WTC11 (cell line): ENCODE measurements at regions not wholly inside any gene's neighbourhood (a gene's known extent, or its start where the extent isn't known, plus 50 kb on each side); places are given as distances from the start of the nearest gene placed in this dataset.

Experiments used
- ATAC-seq: fragments of 200-7000 bp; cut with Tn5 transposase; 2 replicates; pipeline ENCODE4 v1.10.0; 2021; ENCODE audit warnings: mild to moderate bottlenecking, moderate library complexity
- CTCF ChIA-PET: fragments of 300-600 bp; sonication (Branson Sonifier 250); formaldehyde crosslinking; loops from one replicate; lab custom pipeline; 2021; ENCODE audit warnings: antibody characterized with exemption; lab: Charles Lee
- POLR2A ChIA-PET: fragments of 350-600 bp; sonication (Branson Sonifier 250); formaldehyde crosslinking; loops from one replicate; lab custom pipeline; 2021; ENCODE audit warnings: antibody characterized with exemption; lab: Charles Lee
- DNase-seq: peaks from one replicate; pipeline ENCODE4 v3.0.0; 2021; ENCODE audit warnings: low spot score
- H3K27ac Mint-ChIP-seq: 2 replicates; pipeline ENCODE4 v1.8.0; 2021; ENCODE audit warnings: mixed read lengths
- H3K27me3 Mint-ChIP-seq: 2 replicates; pipeline ENCODE4 v1.8.0; 2021; ENCODE audit warnings: low read depth, mild to moderate bottlenecking, moderate library complexity, mixed read lengths
- H3K36me3 Mint-ChIP-seq: 2 replicates; pipeline ENCODE4 v1.8.0; 2021; ENCODE audit warnings: mixed read lengths
- H3K4me1 Mint-ChIP-seq: 2 replicates; pipeline ENCODE4 v1.8.0; 2022; ENCODE audit warnings: mixed read lengths
- H3K4me3 Mint-ChIP-seq: 2 replicates; pipeline ENCODE4 v1.8.0; 2021; ENCODE audit warnings: mild to moderate bottlenecking, moderate library complexity, mixed read lengths
- H3K9me3 Mint-ChIP-seq: 2 replicates; pipeline ENCODE4 v1.8.0; 2021; ENCODE audit warnings: mixed read lengths
- FOXP1 ChIP-seq: sonication (generic); formaldehyde crosslinking; IDR thresholded peaks from 2 replicates; pipeline ENCODE4 v1.8.0; 2022; ENCODE audit warnings: missing genetic modification reagents, mild to moderate bottlenecking, moderate library complexity, borderline replicate concordance
- GTF2I ChIP-seq: fragments of 250-450 bp; sonication (Bioruptor Pico); conservative IDR thresholded peaks from 2 replicates; pipeline ENCODE4 v1.4.0; 2021; ENCODE audit warnings: mild to moderate bottlenecking
- JAZF1 ChIP-seq: fragments of 250-450 bp; sonication (Bioruptor Pico); IDR thresholded peaks from 2 replicates; pipeline ENCODE4 v1.9.0; 2021; ENCODE audit warnings: moderate library complexity, mild to moderate bottlenecking, inconsistent platforms
- MLX ChIP-seq: sonication (generic); formaldehyde crosslinking; IDR thresholded peaks from 2 replicates; pipeline ENCODE4 v1.8.1; 2023; ENCODE audit warnings: mild to moderate bottlenecking, missing genetic modification reagents, moderate library complexity
- NFATC4 ChIP-seq: fragments of 250-450 bp; sonication (Bioruptor Pico); IDR thresholded peaks from 2 replicates; pipeline ENCODE4 v1.9.0; 2021; ENCODE audit warnings: mild to moderate bottlenecking
- NFYB ChIP-seq: sonication (generic); formaldehyde crosslinking; conservative IDR thresholded peaks from 2 replicates; pipeline ENCODE4 v1.8.0; 2022; ENCODE audit warnings: low read depth, missing genetic modification reagents
- SMAD4 ChIP-seq: sonication (generic); formaldehyde crosslinking; IDR thresholded peaks from 2 replicates; pipeline ENCODE4 v1.8.0; 2022; ENCODE audit warnings: mild to moderate bottlenecking, missing genetic modification reagents
- ZNF138 ChIP-seq: sonication (generic); formaldehyde crosslinking; conservative IDR thresholded peaks from 2 replicates; pipeline ENCODE4 v1.8.1; 2022; ENCODE audit warnings: mild to moderate bottlenecking, moderate library complexity, missing genetic modification reagents
- ZNF219 ChIP-seq: sonication (generic); formaldehyde crosslinking; IDR thresholded peaks from 2 replicates; pipeline ENCODE4 v1.8.0; 2023; ENCODE audit warnings: missing genetic modification reagents, mild to moderate bottlenecking, borderline replicate concordance
- TF ChIP-seq, protein P1 (sequence below): sonication (generic); formaldehyde crosslinking; IDR thresholded peaks from 2 replicates; pipeline ENCODE4 v1.8.1; 2023; ENCODE audit warnings: mild to moderate bottlenecking, missing genetic modification reagents
- TF ChIP-seq, protein P2 (sequence below): fragments of 250-450 bp; sonication (Bioruptor Pico); IDR thresholded peaks from 2 replicates; pipeline ENCODE4 v1.9.0; 2021; ENCODE audit warnings: mild to moderate bottlenecking
- TF ChIP-seq, protein P3 (sequence below): sonication (generic); formaldehyde crosslinking; IDR thresholded peaks from 2 replicates; pipeline ENCODE4 v1.8.0; 2023; ENCODE audit warnings: missing genetic modification reagents
- TF ChIP-seq, protein P4 (sequence below): sonication (generic); formaldehyde crosslinking; IDR thresholded peaks from 2 replicates; pipeline ENCODE4 v1.8.1; 2022; ENCODE audit warnings: low read depth, mild to moderate bottlenecking, moderate library complexity, missing genetic modification reagents, borderline replicate concordance
- TF ChIP-seq, protein P5 (sequence below): sonication (generic); formaldehyde crosslinking; conservative IDR thresholded peaks from 2 replicates; pipeline ENCODE4 v1.8.1; 2023; ENCODE audit warnings: mild to moderate bottlenecking, low read depth, missing genetic modification reagents, moderate library complexity

DNA sequence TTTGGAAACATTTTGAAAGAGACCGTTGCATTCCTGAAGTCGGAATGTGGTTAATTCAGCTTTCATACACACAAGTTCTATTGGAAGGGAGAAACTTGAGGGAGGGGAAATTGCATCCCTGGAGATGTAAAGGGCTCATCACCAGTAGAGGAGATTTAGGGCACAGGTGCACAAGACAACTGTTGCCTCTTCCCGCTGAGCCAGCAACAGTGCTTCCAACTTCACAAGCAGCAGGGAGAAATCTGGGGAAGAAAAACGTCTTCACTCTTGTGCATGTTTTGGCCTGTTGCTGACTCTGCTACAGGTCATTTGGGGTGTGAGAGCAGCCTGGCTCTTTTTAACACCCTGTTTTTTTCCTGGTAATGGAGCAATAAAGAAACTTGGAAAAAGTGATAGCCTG lies 277.9 kb downstream of the GAS1 start (continued):
- TF ChIP-seq, protein P1, sequence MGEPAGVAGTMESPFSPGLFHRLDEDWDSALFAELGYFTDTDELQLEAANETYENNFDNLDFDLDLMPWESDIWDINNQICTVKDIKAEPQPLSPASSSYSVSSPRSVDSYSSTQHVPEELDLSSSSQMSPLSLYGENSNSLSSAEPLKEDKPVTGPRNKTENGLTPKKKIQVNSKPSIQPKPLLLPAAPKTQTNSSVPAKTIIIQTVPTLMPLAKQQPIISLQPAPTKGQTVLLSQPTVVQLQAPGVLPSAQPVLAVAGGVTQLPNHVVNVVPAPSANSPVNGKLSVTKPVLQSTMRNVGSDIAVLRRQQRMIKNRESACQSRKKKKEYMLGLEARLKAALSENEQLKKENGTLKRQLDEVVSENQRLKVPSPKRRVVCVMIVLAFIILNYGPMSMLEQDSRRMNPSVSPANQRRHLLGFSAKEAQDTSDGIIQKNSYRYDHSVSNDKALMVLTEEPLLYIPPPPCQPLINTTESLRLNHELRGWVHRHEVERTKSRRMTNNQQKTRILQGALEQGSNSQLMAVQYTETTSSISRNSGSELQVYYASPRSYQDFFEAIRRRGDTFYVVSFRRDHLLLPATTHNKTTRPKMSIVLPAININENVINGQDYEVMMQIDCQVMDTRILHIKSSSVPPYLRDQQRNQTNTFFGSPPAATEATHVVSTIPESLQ (CRISPR knock-in tag): no peak
- TF ChIP-seq SMAD4: no peak
- TF ChIP-seq FOXP1 (CRISPR knock-in tag): no peak

DNA sequence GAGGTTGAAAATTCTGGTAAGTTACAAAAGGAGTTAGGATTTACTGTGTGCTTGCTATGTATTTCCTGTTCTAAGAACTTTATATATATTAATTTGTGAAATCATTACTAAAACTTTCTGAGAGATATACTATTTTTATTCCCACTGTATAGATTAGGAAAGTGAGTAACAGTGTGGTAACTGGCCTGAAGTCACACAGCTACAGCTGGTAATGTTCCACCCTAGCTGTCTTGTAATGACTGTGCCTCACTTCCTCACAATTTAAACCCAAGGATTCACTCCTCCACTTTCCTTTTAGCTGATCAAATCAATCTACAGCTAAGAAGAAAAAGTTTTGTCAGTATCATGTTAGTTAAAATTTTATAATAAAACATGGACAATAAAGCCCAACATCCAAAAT lies 278.8 kb downstream of the GAS1 start:
- DNase-seq: no peak

More for the DNA sequence above, 278.8 kb downstream of the GAS1 start:
- Mint-ChIP-seq H3K36me3 (peaks cover 4% of the 10 kb centered on the region), H3K27me3 (no peaks in the 10 kb centered on the region; the same call in 1 of the 2 replicates), H3K9me3 (peaks cover 23% of the 10 kb centered on the region), H3K4me1 (no peaks in the 10 kb centered on the region), H3K4me3 (no peak overlapping the region), H3K27ac (no peak overlapping the region)
- no peak for TF ChIP-seq ZNF219 (CRISPR knock-in tag)
- TF ChIP-seq MLX (CRISPR knock-in tag): no peak
- TF ChIP-seq NFATC4 (CRISPR knock-in tag): no peak
- no peak for TF ChIP-seq NFYB
- TF ChIP-seq, protein P2, sequence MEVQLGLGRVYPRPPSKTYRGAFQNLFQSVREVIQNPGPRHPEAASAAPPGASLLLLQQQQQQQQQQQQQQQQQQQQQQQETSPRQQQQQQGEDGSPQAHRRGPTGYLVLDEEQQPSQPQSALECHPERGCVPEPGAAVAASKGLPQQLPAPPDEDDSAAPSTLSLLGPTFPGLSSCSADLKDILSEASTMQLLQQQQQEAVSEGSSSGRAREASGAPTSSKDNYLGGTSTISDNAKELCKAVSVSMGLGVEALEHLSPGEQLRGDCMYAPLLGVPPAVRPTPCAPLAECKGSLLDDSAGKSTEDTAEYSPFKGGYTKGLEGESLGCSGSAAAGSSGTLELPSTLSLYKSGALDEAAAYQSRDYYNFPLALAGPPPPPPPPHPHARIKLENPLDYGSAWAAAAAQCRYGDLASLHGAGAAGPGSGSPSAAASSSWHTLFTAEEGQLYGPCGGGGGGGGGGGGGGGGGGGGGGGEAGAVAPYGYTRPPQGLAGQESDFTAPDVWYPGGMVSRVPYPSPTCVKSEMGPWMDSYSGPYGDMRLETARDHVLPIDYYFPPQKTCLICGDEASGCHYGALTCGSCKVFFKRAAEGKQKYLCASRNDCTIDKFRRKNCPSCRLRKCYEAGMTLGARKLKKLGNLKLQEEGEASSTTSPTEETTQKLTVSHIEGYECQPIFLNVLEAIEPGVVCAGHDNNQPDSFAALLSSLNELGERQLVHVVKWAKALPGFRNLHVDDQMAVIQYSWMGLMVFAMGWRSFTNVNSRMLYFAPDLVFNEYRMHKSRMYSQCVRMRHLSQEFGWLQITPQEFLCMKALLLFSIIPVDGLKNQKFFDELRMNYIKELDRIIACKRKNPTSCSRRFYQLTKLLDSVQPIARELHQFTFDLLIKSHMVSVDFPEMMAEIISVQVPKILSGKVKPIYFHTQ (CRISPR knock-in tag): no peak
- no peak for TF ChIP-seq GTF2I
- TF ChIP-seq, protein P3, sequence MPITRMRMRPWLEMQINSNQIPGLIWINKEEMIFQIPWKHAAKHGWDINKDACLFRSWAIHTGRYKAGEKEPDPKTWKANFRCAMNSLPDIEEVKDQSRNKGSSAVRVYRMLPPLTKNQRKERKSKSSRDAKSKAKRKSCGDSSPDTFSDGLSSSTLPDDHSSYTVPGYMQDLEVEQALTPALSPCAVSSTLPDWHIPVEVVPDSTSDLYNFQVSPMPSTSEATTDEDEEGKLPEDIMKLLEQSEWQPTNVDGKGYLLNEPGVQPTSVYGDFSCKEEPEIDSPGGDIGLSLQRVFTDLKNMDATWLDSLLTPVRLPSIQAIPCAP (CRISPR knock-in tag): no peak
- no peak for TF ChIP-seq JAZF1 (CRISPR knock-in tag)
- no peak for TF ChIP-seq ZNF138 (CRISPR knock-in tag)
- TF ChIP-seq, protein P4, sequence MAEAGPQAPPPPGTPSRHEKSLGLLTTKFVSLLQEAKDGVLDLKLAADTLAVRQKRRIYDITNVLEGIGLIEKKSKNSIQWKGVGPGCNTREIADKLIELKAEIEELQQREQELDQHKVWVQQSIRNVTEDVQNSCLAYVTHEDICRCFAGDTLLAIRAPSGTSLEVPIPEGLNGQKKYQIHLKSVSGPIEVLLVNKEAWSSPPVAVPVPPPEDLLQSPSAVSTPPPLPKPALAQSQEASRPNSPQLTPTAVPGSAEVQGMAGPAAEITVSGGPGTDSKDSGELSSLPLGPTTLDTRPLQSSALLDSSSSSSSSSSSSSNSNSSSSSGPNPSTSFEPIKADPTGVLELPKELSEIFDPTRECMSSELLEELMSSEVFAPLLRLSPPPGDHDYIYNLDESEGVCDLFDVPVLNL (CRISPR knock-in tag): no peak
- TF ChIP-seq, protein P5, sequence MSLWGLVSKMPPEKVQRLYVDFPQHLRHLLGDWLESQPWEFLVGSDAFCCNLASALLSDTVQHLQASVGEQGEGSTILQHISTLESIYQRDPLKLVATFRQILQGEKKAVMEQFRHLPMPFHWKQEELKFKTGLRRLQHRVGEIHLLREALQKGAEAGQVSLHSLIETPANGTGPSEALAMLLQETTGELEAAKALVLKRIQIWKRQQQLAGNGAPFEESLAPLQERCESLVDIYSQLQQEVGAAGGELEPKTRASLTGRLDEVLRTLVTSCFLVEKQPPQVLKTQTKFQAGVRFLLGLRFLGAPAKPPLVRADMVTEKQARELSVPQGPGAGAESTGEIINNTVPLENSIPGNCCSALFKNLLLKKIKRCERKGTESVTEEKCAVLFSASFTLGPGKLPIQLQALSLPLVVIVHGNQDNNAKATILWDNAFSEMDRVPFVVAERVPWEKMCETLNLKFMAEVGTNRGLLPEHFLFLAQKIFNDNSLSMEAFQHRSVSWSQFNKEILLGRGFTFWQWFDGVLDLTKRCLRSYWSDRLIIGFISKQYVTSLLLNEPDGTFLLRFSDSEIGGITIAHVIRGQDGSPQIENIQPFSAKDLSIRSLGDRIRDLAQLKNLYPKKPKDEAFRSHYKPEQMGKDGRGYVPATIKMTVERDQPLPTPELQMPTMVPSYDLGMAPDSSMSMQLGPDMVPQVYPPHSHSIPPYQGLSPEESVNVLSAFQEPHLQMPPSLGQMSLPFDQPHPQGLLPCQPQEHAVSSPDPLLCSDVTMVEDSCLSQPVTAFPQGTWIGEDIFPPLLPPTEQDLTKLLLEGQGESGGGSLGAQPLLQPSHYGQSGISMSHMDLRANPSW: no peak
- POLR2A ChIA-PET: no interaction called here
- ATAC-seq: no peak
- CTCF ChIA-PET: no interaction called here
